ENCODE measurements at regions not wholly inside any gene's neighbourhood (a gene's known extent, or its start where the extent isn't known, plus 50 kb on each side); places are given as distances from the start of the nearest gene placed in this dataset.
"Not testable (repeated sequence)": the region's sequence is repeated elsewhere in the genome, so short reads cannot be mapped to it uniquely, and the experiment has no call there.

- no peak overlapping the region for H3K4me3 ChIP-seq
- no peak for TF ChIP-seq CTCF (IDR thresholded peaks at IDR 0.05)
- DNase-seq, result no peak
- H3K27me3 ChIP-seq, result no peaks in the 10 kb centered on the region
- no peak overlapping the region for H3K9ac ChIP-seq (ENCODE audit: low read depth in 2 of 2, low read length in 2 of 2)
- intact Hi-C loops (cut with DNase I), result no loop called here
- H3K27ac ChIP-seq, result no peak overlapping the region
- no peaks in the 10 kb centered on the region for H3K36me3 ChIP-seq
- H3K4me1 ChIP-seq, result no peaks in the 10 kb centered on the region
- no peaks in the 10 kb centered on the region for H3K9me3 ChIP-seq
Observed at GRCh38 chr10:3564346-3565002, 220.5 kb downstream of the KLF6 start.

DNA sequence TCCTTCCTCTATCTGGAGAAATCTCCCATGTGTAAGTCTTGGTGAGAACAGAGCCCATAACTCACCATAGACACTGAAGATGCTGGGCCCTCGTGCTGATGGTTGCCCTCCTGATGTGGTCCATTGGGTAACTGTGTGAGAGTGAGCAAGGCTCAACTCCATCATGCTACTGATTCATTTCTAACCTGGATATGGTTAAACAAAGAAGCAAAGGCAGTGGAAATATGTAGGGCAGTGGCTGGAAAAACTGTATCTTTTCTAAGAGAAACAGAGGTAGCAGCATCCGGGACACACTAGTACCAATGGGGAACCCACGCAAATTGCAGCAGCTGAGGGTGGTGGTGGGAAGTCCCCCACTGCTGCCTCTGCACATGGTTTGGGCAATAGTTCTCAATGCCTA is 221.7 kb downstream of the KLF6 start:
- Histone ChIP-seq H3K27ac (no peak overlapping the region), H3K27me3 (no peaks in the 10 kb centered on the region), H3K36me3 (no peaks in the 10 kb centered on the region), H3K9ac (ENCODE audit: low read depth in 2 of 2, low read length in 2 of 2) (no peak overlapping the region), H3K9me3 (no peaks in the 10 kb centered on the region), H3K4me3 (no peak overlapping the region), H3K4me1 (no peaks in the 10 kb centered on the region)
- intact Hi-C loops (cut with DNase I), result no loop called here
- no peak for DNase-seq
- TF ChIP-seq CTCF (IDR thresholded peaks at IDR 0.05), result no peak

DNA sequence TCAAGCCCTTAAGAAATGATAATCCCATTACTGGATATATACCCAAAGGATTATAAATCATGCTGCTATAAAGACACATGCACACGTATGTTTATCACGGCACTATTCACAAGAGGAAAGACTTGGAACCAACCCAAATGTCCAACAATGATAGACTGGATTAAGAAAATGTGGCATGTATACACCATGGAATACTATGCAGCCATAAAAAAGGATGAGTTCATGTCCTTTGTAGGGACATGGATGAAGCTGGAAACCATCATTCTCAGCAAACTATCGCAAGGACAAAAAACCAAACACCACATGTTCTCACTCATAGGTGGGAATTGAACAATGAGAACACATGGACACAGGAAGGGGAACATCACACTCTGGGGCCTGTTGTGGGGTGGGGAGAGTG is 224.4 kb downstream of the KLF6 start:
- H3K9me3 ChIP-seq; intact Hi-C loops (cut with DNase I); H3K9ac ChIP-seq (ENCODE audit: low read depth in 2 of 2, low read length in 2 of 2); DNase-seq; H3K27me3 ChIP-seq; H3K36me3 ChIP-seq; H3K27ac ChIP-seq; H3K4me1 ChIP-seq; H3K4me3 ChIP-seq: not testable (repeated sequence)

DNA sequence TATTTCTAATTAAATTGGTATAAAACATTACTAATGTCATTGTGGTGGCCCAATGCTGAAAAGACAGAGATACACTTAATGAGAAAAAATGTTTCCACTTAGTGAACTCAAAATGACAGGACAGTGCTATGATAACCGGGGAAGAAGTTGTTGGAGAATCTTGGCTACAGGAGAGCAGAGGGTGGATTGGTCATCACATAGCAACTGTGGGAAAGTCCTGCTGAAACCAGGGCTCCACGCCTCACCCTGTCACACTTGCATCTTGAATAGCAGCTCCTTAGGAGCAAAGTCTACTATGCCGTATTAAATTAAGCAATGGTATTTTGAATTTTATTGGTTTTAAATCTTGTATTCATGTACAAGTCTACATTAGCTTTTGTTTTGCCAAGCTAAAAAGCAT is 225.5 kb downstream of the KLF6 start:
- intact Hi-C loops (cut with DNase I), result no loop called here
- Histone ChIP-seq H3K36me3 (no peaks in the 10 kb centered on the region), H3K27ac (no peak overlapping the region), H3K4me1 (no peaks in the 10 kb centered on the region), H3K9ac (ENCODE audit: low read depth in 2 of 2, low read length in 2 of 2) (no peak overlapping the region), H3K4me3 (no peak overlapping the region), H3K27me3 (no peaks in the 10 kb centered on the region), H3K9me3 (no peaks in the 10 kb centered on the region)
- no peak for DNase-seq
- no peak for TF ChIP-seq CTCF (IDR thresholded peaks at IDR 0.05)

- intact Hi-C loops (cut with DNase I), result no loop called here
- no peak overlapping the region for H3K4me3 ChIP-seq
Observed at GRCh38 chr10:3559011-3559410, 226.0 kb downstream of the KLF6 start.

DNA sequence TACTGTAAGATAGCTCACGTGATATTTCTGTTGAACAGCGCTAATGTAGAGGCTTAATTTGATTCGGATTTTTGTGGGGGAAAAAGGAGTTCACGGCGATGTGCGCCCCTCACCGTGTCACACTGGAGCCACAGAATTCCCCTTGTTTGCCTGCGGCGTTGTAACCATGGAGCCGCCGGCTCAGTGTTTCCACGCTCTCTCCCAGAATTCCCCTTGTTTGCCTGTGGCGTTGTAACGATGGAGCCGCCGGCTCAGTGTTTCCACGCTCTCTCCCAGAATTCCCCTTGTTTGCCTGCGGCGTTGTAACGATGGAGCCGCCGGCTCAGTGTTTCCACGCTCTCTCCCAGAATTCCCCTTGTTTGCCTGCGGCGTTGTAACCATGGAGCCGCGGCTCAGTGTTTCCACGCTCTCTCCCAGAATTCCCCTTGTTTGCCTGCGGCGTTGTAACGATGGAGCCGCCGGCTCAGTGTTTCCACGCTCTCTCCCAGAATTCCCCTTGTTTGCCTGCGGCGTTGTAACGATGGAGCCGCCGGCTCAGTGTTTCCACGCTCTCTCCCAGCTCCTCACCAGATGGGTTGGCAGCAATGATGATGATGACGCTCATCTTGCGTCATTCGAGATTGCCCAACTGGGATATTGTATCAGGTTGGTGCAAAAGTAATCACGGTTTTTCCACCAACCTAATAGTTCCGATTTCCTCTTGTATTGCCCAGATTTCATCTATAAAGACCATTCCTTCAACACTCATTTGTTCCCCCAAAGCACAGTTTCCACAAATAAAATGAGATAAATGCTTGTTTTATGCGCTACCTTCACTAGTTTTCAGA is 228.6 kb downstream of the KLF6 start:
- H3K27ac ChIP-seq; H3K4me1 ChIP-seq; H3K36me3 ChIP-seq; H3K9ac ChIP-seq (ENCODE audit: low read depth in 2 of 2, low read length in 2 of 2); H3K27me3 ChIP-seq; H3K9me3 ChIP-seq; intact Hi-C loops (cut with DNase I); H3K4me3 ChIP-seq; DNase-seq: not testable (repeated sequence)

More at GRCh38 chr10:3559011-3559410, 226.0 kb downstream of the KLF6 start:
- no peak overlapping the region for H3K9ac ChIP-seq (ENCODE audit: low read depth in 2 of 2, low read length in 2 of 2)
- H3K36me3 ChIP-seq, result no peaks in the 10 kb centered on the region
- no peaks in the 10 kb centered on the region for H3K4me1 ChIP-seq
- no peak for DNase-seq
- H3K27ac ChIP-seq, result no peak overlapping the region
- no peaks in the 10 kb centered on the region for H3K9me3 ChIP-seq
- H3K27me3 ChIP-seq, result no peaks in the 10 kb centered on the region
- no peak for TF ChIP-seq CTCF (IDR thresholded peaks at IDR 0.05)
